Central memory CD8-positive, alpha-beta T cell (primary cell): ENCODE measurements at regions not wholly inside any gene's neighbourhood (a gene's known extent, or its start where the extent isn't known, plus 50 kb on each side); places are given as distances from the start of the nearest gene placed in this dataset.

Experiments
- ATAC-seq: fragments of 150-1000 bp; cut with Tn5 transposase; replicated peaks from 2 replicates; pipeline ENCODE4 v1.10.0; 2022; ENCODE audit warnings: mild to moderate bottlenecking, moderate FRiP score, moderate number of reproducible peaks; ENCODE audit not compliant: poor library complexity, severe bottlenecking; ENCODE audit errors: extremely low read depth
- DNase-seq, 2 donors: peaks; one replicate each; pipeline ENCODE4 v3.0.0; 2021; ENCODE audit warnings: low spot score in 2 of 2
- H3K27ac Mint-ChIP-seq: one replicate; pipeline ENCODE4 v1.8.0; 2022; ENCODE audit warnings: low read depth, mild to moderate bottlenecking, moderate library complexity, mixed read lengths
- H3K27me3 Mint-ChIP-seq: one replicate; pipeline ENCODE4 v1.8.0; 2022; ENCODE audit warnings: mixed read lengths
- H3K36me3 Mint-ChIP-seq: one replicate; pipeline ENCODE4 v1.8.0; 2022; ENCODE audit warnings: mild to moderate bottlenecking, moderate library complexity, mixed read lengths; ENCODE audit not compliant: insufficient read depth
- H3K4me1 Mint-ChIP-seq: one replicate; pipeline ENCODE4 v1.8.0; 2022; ENCODE audit warnings: mixed read lengths
- H3K4me3 Mint-ChIP-seq: one replicate; pipeline ENCODE4 v1.8.0; 2022; ENCODE audit warnings: mild to moderate bottlenecking, moderate library complexity, mixed read lengths
- H3K9me3 Mint-ChIP-seq: one replicate; pipeline ENCODE4 v1.8.0; 2022; ENCODE audit warnings: mixed read lengths

- Mint-ChIP-seq H3K27ac (no peak overlapping the region), H3K27me3 (no peaks in the 10 kb centered on the region), H3K4me3 (no peak overlapping the region), H3K9me3 (no peaks in the 10 kb centered on the region), H3K4me1 (peaks cover 20% of the 10 kb centered on the region), H3K36me3 (peaks cover 2% of the 10 kb centered on the region)
- no peak for ATAC-seq
- DNase-seq, result no peak
Measured at GRCh38 chr7:21345361-21345760, 82.5 kb upstream of the SP4 start.

- Mint-ChIP-seq H3K4me1 (peaks cover 13% of the 10 kb centered on the region), H3K36me3 (peaks cover 2% of the 10 kb centered on the region), H3K9me3 (no peaks in the 10 kb centered on the region), H3K4me3 (no peak overlapping the region), H3K27me3 (no peaks in the 10 kb centered on the region), H3K27ac (no peak overlapping the region)
- no peak for ATAC-seq
- DNase-seq, result no peak
Measured at GRCh38 chr7:21346297-21346696, 81.6 kb upstream of the SP4 start.

- Mint-ChIP-seq H3K27ac (peak overlapping the region; percentile 90), H3K36me3 (peaks cover 2% of the 10 kb centered on the region), H3K4me1 (peaks cover 53% of the 10 kb centered on the region), H3K9me3 (no peaks in the 10 kb centered on the region), H3K27me3 (no peaks in the 10 kb centered on the region), H3K4me3 (peak overlapping the region; percentile 54)
- ATAC-seq (peak; percentile 66), DNase-seq (no peak)
Measured at GRCh38 chr7:21352540-21353387, 75.1 kb upstream of the SP4 start.

- Mint-ChIP-seq H3K4me1 (peaks cover 53% of the 10 kb centered on the region), H3K9me3 (no peaks in the 10 kb centered on the region), H3K27ac (peak overlapping the region; percentile 90), H3K4me3 (peak overlapping the region; percentile 54), H3K36me3 (peaks cover 2% of the 10 kb centered on the region), H3K27me3 (no peaks in the 10 kb centered on the region)
- ATAC-seq, result no peak
- no peak for DNase-seq
Measured at GRCh38 chr7:21353388-21353780, 74.5 kb upstream of the SP4 start.

- no peak for DNase-seq
- no peaks in the 10 kb centered on the region for H3K27me3 Mint-ChIP-seq
- no peaks in the 10 kb centered on the region for H3K9me3 Mint-ChIP-seq
- H3K27ac Mint-ChIP-seq, result peak overlapping the region; percentile 90
- peak overlapping the region; percentile 43 for H3K4me3 Mint-ChIP-seq
- no peak for ATAC-seq
- H3K4me1 Mint-ChIP-seq, result peaks cover 61% of the 10 kb centered on the region
- H3K36me3 Mint-ChIP-seq, result peaks cover 2% of the 10 kb centered on the region
Measured at GRCh38 chr7:21354284-21354683, 73.6 kb upstream of the SP4 start.

GRCh38 chr7:21355406-21355874 is 72.4 kb upstream of the SP4 start:
- DNase-seq (peak in 1 of 2 donors; percentile 46), ATAC-seq (peak; percentile 89)
- Mint-ChIP-seq H3K4me3 (peak overlapping the region; percentile 1), H3K36me3 (peaks cover 2% of the 10 kb centered on the region), H3K27me3 (no peaks in the 10 kb centered on the region), H3K9me3 (no peaks in the 10 kb centered on the region), H3K4me1 (peaks cover 71% of the 10 kb centered on the region), H3K27ac (peak overlapping the region; percentile 90)

GRCh38 chr7:21356616-21357015 is 71.3 kb upstream of the SP4 start:
- Mint-ChIP-seq H3K4me3 (peak overlapping the region; percentile 1), H3K4me1 (peaks cover 83% of the 10 kb centered on the region), H3K9me3 (peaks cover 4% of the 10 kb centered on the region), H3K27ac (peak overlapping the region; percentile 90), H3K36me3 (peaks cover 2% of the 10 kb centered on the region), H3K27me3 (no peaks in the 10 kb centered on the region)
- DNase-seq (no peak), ATAC-seq (no peak)

GRCh38 chr7:21357151-21358097 is 70.5 kb upstream of the SP4 start:
- no peak for ATAC-seq
- peaks cover 3% of the 10 kb centered on the region for H3K36me3 Mint-ChIP-seq
- no peaks in the 10 kb centered on the region for H3K27me3 Mint-ChIP-seq
- H3K27ac Mint-ChIP-seq, result peak overlapping the region; percentile 90
- H3K9me3 Mint-ChIP-seq, result peaks cover 4% of the 10 kb centered on the region
- DNase-seq, result no peak
- H3K4me3 Mint-ChIP-seq, result no peak overlapping the region
- peaks cover 85% of the 10 kb centered on the region for H3K4me1 Mint-ChIP-seq

- Mint-ChIP-seq H3K27ac (peak overlapping the region; percentile 30), H3K27me3 (no peaks in the 10 kb centered on the region), H3K4me3 (no peak overlapping the region), H3K36me3 (peaks cover 3% of the 10 kb centered on the region), H3K4me1 (peaks cover 73% of the 10 kb centered on the region), H3K9me3 (peaks cover 4% of the 10 kb centered on the region)
- ATAC-seq (no peak), DNase-seq (no peak)
Measured at GRCh38 chr7:21358648-21359047, 69.2 kb upstream of the SP4 start.

GRCh38 chr7:21359163-21359562 is 68.7 kb upstream of the SP4 start:
- ATAC-seq, result no peak
- Mint-ChIP-seq H3K36me3 (peaks cover 3% of the 10 kb centered on the region), H3K4me1 (peaks cover 68% of the 10 kb centered on the region), H3K27ac (peak overlapping the region; percentile 30), H3K27me3 (no peaks in the 10 kb centered on the region), H3K9me3 (peaks cover 4% of the 10 kb centered on the region), H3K4me3 (no peak overlapping the region)
- no peak for DNase-seq

GRCh38 chr7:21361413-21362125 is 66.3 kb upstream of the SP4 start:
- Mint-ChIP-seq H3K27ac (peak overlapping the region; percentile 56), H3K9me3 (peaks cover 4% of the 10 kb centered on the region), H3K4me1 (peaks cover 51% of the 10 kb centered on the region), H3K36me3 (peaks cover 1% of the 10 kb centered on the region), H3K27me3 (no peaks in the 10 kb centered on the region), H3K4me3 (peak overlapping the region; percentile 3)
- DNase-seq (no peak), ATAC-seq (peak; percentile 32)

- no peaks in the 10 kb centered on the region for H3K27me3 Mint-ChIP-seq
- DNase-seq, result no peak
- no peak overlapping the region for H3K4me3 Mint-ChIP-seq
- H3K9me3 Mint-ChIP-seq, result peaks cover 4% of the 10 kb centered on the region
- no peak overlapping the region for H3K27ac Mint-ChIP-seq
- no peak for ATAC-seq
- peaks cover 1% of the 10 kb centered on the region for H3K36me3 Mint-ChIP-seq
- peaks cover 29% of the 10 kb centered on the region for H3K4me1 Mint-ChIP-seq
Measured at GRCh38 chr7:21364801-21365271, 63.0 kb upstream of the SP4 start.
